OCI-LY1 (cell line): ENCODE measurements at regions not wholly inside any gene's neighbourhood (a gene's known extent, or its start where the extent isn't known, plus 50 kb on each side); places are given as distances from the start of the nearest gene placed in this dataset.
"Not testable (repeated sequence)": the region's sequence is repeated elsewhere in the genome, so short reads cannot be mapped to it uniquely, and the experiment has no call there.

ENCODE experiments used
- H2AFZ ChIP-seq: fragments of 200-600 bp; sonication (generic), shearing (Covaris generic); 2 replicates; pipeline ENCODE4 v1.6.0; 2014; ENCODE audit warnings: antibody characterized with exemption, mild to moderate bottlenecking, low read length
- H3F3A ChIP-seq: fragments of 200-600 bp; sonication (generic), shearing (Covaris generic); 2 replicates; pipeline ENCODE4 v1.6.0; 2014; ENCODE audit warnings: mild to moderate bottlenecking, antibody characterized with exemption, low read length, moderate library complexity; ENCODE audit not compliant: insufficient read depth
- H3K27ac ChIP-seq: fragments of 200-600 bp; sonication (generic); 2 replicates; pipeline ENCODE4 v1.5.1; 2014; ENCODE audit warnings: low read length, mixed run types, mild to moderate bottlenecking, low read depth; ENCODE audit not compliant: poor library complexity, severe bottlenecking
- H3K27me3 ChIP-seq: fragments of 200-600 bp; sonication (generic); 2 replicates; pipeline ENCODE4 v1.6.0; 2014; ENCODE audit warnings: antibody characterized with exemption, mild to moderate bottlenecking, low read length, moderate library complexity; ENCODE audit not compliant: insufficient read depth
- H3K36me3 ChIP-seq: fragments of 200-600 bp; sonication (generic); 2 replicates; pipeline ENCODE4 v1.6.1; 2014; ENCODE audit warnings: mild to moderate bottlenecking, antibody characterized with exemption, low read length, moderate library complexity, mixed read lengths; ENCODE audit not compliant: insufficient read depth
- H3K4me1 ChIP-seq: fragments of 200-600 bp; sonication (generic); 2 replicates; pipeline ENCODE4 v1.5.1; 2014; ENCODE audit warnings: mild to moderate bottlenecking, low read length, moderate library complexity; ENCODE audit not compliant: insufficient read depth, severe bottlenecking
- H3K4me2 ChIP-seq: fragments of 200-600 bp; sonication (generic), shearing (Covaris generic); 2 replicates; pipeline ENCODE4 v1.6.1; 2014; ENCODE audit warnings: low read length
- H3K4me3 ChIP-seq: fragments of 200-600 bp; sonication (generic); 2 replicates; pipeline ENCODE4 v1.5.1; 2014; ENCODE audit warnings: low read length, low read depth, mild to moderate bottlenecking, mixed read lengths; ENCODE audit not compliant: poor library complexity, severe bottlenecking
- H3K79me2 ChIP-seq: fragments of 200-600 bp; shearing (Covaris generic); 2 replicates; pipeline ENCODE4 v1.6.1; 2016; ENCODE audit warnings: mixed run types, low read length, mixed read lengths; ENCODE audit not compliant: insufficient read depth
- H3K9ac ChIP-seq: fragments of 200-600 bp; sonication (generic), shearing (Covaris generic); 2 replicates; pipeline ENCODE4 v1.6.1; 2014; ENCODE audit warnings: mild to moderate bottlenecking, low read length, mixed read lengths
- H3K9me2 ChIP-seq: fragments of 200-600 bp; sonication (generic), shearing (Covaris generic); 2 replicates; pipeline ENCODE4 v1.6.1; 2014; ENCODE audit warnings: low read depth, mild to moderate bottlenecking, low read length, mixed read lengths
- H3K9me3 ChIP-seq: fragments of 200-600 bp; shearing (Covaris generic); 2 replicates; pipeline ENCODE4 v1.6.1; 2014; ENCODE audit warnings: low read length, mixed read lengths
- H4K20me1 ChIP-seq: fragments of 200-600 bp; sonication (generic), shearing (Covaris generic); 2 replicates; pipeline ENCODE4 v1.6.0; 2016; ENCODE audit warnings: mild to moderate bottlenecking, low read length; ENCODE audit not compliant: insufficient read depth
- EZH2 ChIP-seq: fragments of 200-600 bp; sonication (generic), shearing (Covaris generic); IDR thresholded peaks from 2 replicates; pipeline ENCODE4 v1.8.0; 2017; ENCODE audit warnings: borderline replicate concordance, mixed run types, mild to moderate bottlenecking, antibody characterized with exemption, low read length, moderate library complexity, mixed read lengths
- TF ChIP-seq, protein P1 (sequence below): fragments of 200-600 bp; sonication (generic), shearing (Covaris generic); IDR thresholded peaks from 2 replicates; pipeline ENCODE4 v1.5.1; 2017; ENCODE audit warnings: mild to moderate bottlenecking, antibody characterized with exemption, low read length, moderate library complexity, mixed read lengths

DNA sequence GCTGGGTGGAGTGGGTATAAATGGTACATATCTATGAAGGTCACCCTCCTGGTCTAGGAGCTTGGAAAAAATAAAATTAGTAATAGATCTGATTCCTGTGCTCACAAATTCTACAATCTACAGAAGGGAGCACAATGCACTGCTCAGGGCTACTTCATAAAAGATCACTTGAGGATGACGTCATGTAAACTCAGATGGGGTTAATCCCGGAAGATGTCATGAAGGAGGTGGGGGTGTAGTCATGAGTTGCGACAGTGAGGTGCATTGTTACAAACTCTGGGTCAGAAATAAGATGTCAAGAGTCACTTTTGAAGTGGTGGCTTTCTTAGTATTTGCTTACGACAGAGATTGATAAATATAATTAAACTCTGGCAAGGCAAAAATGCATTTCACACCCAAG is 68.2 kb downstream of the LHX9 start:
- Histone ChIP-seq H3K4me2 (no peak overlapping the region), H3K79me2 (no peaks in the 10 kb centered on the region), H3F3A (no peaks in the 10 kb centered on the region), H3K9me2 (no peaks in the 10 kb centered on the region), H4K20me1 (no peaks in the 10 kb centered on the region), H3K9me3 (no peaks in the 10 kb centered on the region), H3K27me3 (no peaks in the 10 kb centered on the region), H3K4me3 (no peak overlapping the region), H3K4me1 (no peaks in the 10 kb centered on the region), H2AFZ (no peak overlapping the region), H3K27ac (no peak overlapping the region), H3K36me3 (no peaks in the 10 kb centered on the region), H3K9ac (no peak overlapping the region)
- TF ChIP-seq, protein P1, sequence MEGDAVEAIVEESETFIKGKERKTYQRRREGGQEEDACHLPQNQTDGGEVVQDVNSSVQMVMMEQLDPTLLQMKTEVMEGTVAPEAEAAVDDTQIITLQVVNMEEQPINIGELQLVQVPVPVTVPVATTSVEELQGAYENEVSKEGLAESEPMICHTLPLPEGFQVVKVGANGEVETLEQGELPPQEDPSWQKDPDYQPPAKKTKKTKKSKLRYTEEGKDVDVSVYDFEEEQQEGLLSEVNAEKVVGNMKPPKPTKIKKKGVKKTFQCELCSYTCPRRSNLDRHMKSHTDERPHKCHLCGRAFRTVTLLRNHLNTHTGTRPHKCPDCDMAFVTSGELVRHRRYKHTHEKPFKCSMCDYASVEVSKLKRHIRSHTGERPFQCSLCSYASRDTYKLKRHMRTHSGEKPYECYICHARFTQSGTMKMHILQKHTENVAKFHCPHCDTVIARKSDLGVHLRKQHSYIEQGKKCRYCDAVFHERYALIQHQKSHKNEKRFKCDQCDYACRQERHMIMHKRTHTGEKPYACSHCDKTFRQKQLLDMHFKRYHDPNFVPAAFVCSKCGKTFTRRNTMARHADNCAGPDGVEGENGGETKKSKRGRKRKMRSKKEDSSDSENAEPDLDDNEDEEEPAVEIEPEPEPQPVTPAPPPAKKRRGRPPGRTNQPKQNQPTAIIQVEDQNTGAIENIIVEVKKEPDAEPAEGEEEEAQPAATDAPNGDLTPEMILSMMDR: no peak
- TF ChIP-seq EZH2: no peak

DNA sequence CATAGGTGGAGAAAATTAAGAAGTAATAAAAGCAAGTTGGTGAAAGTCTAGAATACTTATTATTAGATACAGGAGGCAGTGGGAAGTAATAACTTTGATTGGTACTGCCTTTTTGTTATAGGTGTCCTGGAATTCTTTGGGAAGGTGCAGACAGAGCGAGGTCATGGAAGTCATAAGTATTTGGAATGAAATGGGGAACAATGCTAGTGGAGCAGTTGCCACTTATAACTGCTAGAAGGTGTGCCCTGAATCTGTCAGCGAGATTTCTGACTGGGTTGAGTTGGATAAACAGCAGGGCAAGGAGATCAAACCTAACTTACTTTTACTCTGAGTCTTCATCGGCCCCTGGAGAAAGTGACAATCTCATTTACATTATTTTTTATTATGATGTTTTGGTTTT is 69.6 kb downstream of the LHX9 start:
- TF ChIP-seq, protein P1: no peak
- no peak for TF ChIP-seq EZH2

DNA sequence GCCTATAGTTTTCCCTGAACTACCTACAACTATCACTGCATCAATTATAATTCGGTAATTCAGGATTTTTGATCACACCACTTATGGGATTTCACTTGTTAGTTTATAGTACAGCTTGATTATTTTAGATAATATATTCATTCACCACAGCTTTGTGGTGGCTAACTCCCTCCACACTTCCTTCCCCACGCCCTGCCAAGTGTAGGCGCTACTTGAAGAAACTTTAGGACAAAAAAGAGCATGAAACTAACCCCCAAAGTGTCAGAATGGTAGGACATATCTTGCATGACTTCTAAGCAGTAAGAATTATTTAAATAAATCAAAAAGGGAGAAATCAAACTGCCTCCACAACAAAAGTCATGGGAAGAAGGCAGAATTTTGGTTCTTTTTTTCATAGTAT is 70.1 kb downstream of the LHX9 start:
- Histone ChIP-seq H3K4me1 (no peaks in the 10 kb centered on the region), H3K36me3 (no peaks in the 10 kb centered on the region), H3K4me3 (no peak overlapping the region), H3K9me3 (no peaks in the 10 kb centered on the region), H3K27ac (no peak overlapping the region), H3K27me3 (no peaks in the 10 kb centered on the region), H3K4me2 (no peak overlapping the region), H3K9ac (no peak overlapping the region), H3K9me2 (no peaks in the 10 kb centered on the region), H3K79me2 (no peaks in the 10 kb centered on the region), H2AFZ (no peak overlapping the region), H3F3A (no peaks in the 10 kb centered on the region), H4K20me1 (no peaks in the 10 kb centered on the region)
- no peak for TF ChIP-seq EZH2
- TF ChIP-seq, protein P1: no peak

More for the DNA sequence above, 69.6 kb downstream of the LHX9 start:
- H3K27ac ChIP-seq: no peak overlapping the region
- no peak overlapping the region for H2AFZ ChIP-seq
- no peaks in the 10 kb centered on the region for H3K27me3 ChIP-seq
- no peak overlapping the region for H3K4me3 ChIP-seq
- H3K79me2 ChIP-seq: no peaks in the 10 kb centered on the region
- H3K36me3 ChIP-seq: no peaks in the 10 kb centered on the region
- H3K9ac ChIP-seq: no peak overlapping the region
- H3F3A ChIP-seq: no peaks in the 10 kb centered on the region
- H3K9me2 ChIP-seq: no peaks in the 10 kb centered on the region
- no peak overlapping the region for H3K4me2 ChIP-seq
- H3K4me1 ChIP-seq: no peaks in the 10 kb centered on the region
- no peaks in the 10 kb centered on the region for H3K9me3 ChIP-seq
- H4K20me1 ChIP-seq: no peaks in the 10 kb centered on the region

DNA sequence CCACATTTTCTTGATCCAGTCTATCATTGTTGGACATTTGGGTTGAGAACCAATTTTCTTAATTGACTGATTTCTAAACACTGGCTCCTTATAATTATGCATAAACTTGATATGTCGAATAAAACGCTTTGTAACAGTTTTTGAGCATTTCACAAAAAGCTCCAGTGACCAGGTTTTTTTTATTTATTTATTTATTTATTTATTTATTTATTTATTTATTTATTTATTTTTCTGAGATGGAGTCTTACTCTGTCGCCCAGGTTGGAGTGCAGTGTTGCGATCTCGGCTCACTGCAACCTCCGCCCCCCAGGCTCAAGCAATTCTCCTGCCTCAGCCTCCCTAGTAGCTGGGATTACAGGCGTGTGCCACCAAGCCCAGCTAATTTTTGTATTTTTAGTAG is 71.4 kb downstream of the LHX9 start:
- not testable (repeated sequence) for H3K9ac ChIP-seq, H3K27me3 ChIP-seq, H3K36me3 ChIP-seq, H4K20me1 ChIP-seq, H3F3A ChIP-seq, H3K4me3 ChIP-seq, H3K9me3 ChIP-seq, H2AFZ ChIP-seq, H3K9me2 ChIP-seq, H3K79me2 ChIP-seq, H3K4me1 ChIP-seq, H3K27ac ChIP-seq, H3K4me2 ChIP-seq
